ENCODE measurements at regions not wholly inside any gene's neighbourhood (a gene's known extent, or its start where the extent isn't known, plus 50 kb on each side); places are given as distances from the start of the nearest gene placed in this dataset.

DNA sequence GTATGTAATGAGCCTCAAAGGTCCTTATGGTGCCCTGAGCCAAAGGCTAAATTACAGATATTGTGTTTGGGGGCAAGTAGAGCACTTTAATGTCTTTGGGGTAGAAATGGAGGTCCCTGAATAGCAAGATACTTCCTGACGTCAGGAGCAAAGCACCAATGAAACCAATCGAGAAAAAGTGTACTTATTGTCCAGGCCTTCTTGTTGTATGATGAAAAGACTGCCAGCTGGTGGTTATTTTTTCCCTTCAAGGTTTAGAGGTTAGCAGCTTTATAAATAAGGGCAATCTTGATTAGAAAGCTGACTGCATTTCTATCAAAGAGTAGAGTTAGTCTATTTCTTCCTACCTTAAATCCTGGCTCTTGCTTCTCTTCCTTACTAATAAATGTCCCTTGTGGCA lies 76.1 kb upstream of the HSF2 start:
- no peak for TF ChIP-seq POLR2A (IDR thresholded peaks at IDR 0.05; ENCODE audit: low read length)
- TF ChIP-seq GATA1 (IDR thresholded peaks at IDR 0.05; ENCODE audit: low read depth, low read length), result no peak

All from erythroblast (primary cell).